Breast epithelium (tissue), 4 donors: ENCODE measurements at regions not wholly inside any gene's neighbourhood (a gene's known extent, or its start where the extent isn't known, plus 50 kb on each side); places are given as distances from the start of the nearest gene placed in this dataset.

Source experiments
- DNase-seq, 2 donors: peaks; one replicate each; pipeline ENCODE4 v3.0.0-alpha.2; 2019; ENCODE audit warnings: low spot score in 2 of 2
- H3K27ac ChIP-seq, 2 donors: fragments of 200-600 bp; sonication (generic) in 1 of 2; one replicate each; pipeline ENCODE4 v1.5.1; 2016 to 2019; ENCODE audit warnings: mild to moderate bottlenecking in 1 of 2
- H3K27me3 ChIP-seq, 2 donors: fragments of 200-600 bp; sonication (generic) in 1 of 2; one replicate each; pipeline versions ENCODE4 v1.5.1 to v1.6.0; 2017 to 2019; ENCODE audit warnings: control low read depth in 1 of 2, mild to moderate bottlenecking in 1 of 2
- H3K36me3 ChIP-seq: fragments of 200-600 bp; one replicate; pipeline ENCODE4 v1.5.1; 2019
- H3K4me1 ChIP-seq, 2 donors: fragments of 200-600 bp; sonication (generic); one replicate each; pipeline ENCODE4 v1.5.1; 2016 to 2019; ENCODE audit warnings: control low read depth in 1 of 2
- H3K4me3 ChIP-seq, 3 donors: fragments of 200-600 bp; sonication (generic); 1 replicate in 2 of 3; 2 replicates in 1 of 3; pipeline ENCODE4 v1.5.1; 2016 to 2019; ENCODE audit warnings: mild to moderate bottlenecking in 3 of 3, moderate library complexity in 2 of 3
- H3K9me3 ChIP-seq, 2 donors: fragments of 200-600 bp; sonication (generic) in 1 of 2; one replicate each; pipeline ENCODE4 v1.5.1; 2016 to 2019; ENCODE audit warnings: control low read depth in 1 of 2
- POLR2A ChIP-seq: fragments of 450-650 bp; IDR thresholded peaks from one replicate; pipeline ENCODE4 v1.6.1; 2016; ENCODE audit warnings: antibody characterized with exemption, mild to moderate bottlenecking, moderate library complexity
- POLR2AphosphoS5 ChIP-seq, 3 donors: sonication (generic); formaldehyde crosslinking; IDR thresholded peaks; one replicate each; pipeline ENCODE4 v1.6.1; 2017; ENCODE audit warnings: antibody characterized with exemption in 3 of 3
- intact Hi-C: fragments of 100-400 bp; cut with DNase I; formaldehyde crosslinking; loops from one replicate; pipeline ENCODE4 v1.15.1; 2023; ENCODE audit warnings: low total_unique reads
- TF ChIP-seq, protein P1 (sequence below), 3 donors: fragments of 450-650 bp; IDR thresholded peaks; one replicate each; pipeline ENCODE4 v1.5.1; 2016 to 2017; ENCODE audit warnings: antibody characterized with exemption in 3 of 3, mild to moderate bottlenecking in 3 of 3, moderate library complexity in 3 of 3

DNA sequence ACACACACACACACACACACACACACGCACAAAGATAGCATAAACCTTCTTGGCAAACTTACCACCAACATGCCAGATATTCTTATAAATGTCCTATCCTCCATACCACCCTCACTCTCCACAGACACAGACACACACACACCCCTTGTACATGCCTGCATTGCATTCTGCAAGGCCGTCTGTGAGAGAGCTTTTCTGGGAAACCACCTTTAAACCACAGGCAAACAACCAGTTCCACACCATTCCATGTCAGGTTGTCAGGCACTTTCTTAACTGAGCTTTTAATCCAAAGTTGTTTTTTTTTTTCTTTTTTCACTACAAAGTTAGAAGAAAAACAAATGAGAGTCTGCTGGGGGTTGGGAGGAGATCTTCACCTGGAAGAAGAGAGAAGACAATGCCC lies 221.1 kb downstream of the C1D start:
- no peak for DNase-seq
- Histone ChIP-seq H3K4me3 (no peak overlapping the region), H3K27ac (no peak overlapping the region), H3K4me1 (no peaks in the 10 kb centered on the region), H3K27me3 (no peaks in the 10 kb centered on the region), H3K9me3 (no peaks in the 10 kb centered on the region), H3K36me3 (no peaks in the 10 kb centered on the region)
- intact Hi-C loops: no loop called here
- TF ChIP-seq POLR2AphosphoS5 (IDR thresholded peaks at IDR 0.05) (no peak), POLR2A (no peak)
- TF ChIP-seq, protein P1, sequence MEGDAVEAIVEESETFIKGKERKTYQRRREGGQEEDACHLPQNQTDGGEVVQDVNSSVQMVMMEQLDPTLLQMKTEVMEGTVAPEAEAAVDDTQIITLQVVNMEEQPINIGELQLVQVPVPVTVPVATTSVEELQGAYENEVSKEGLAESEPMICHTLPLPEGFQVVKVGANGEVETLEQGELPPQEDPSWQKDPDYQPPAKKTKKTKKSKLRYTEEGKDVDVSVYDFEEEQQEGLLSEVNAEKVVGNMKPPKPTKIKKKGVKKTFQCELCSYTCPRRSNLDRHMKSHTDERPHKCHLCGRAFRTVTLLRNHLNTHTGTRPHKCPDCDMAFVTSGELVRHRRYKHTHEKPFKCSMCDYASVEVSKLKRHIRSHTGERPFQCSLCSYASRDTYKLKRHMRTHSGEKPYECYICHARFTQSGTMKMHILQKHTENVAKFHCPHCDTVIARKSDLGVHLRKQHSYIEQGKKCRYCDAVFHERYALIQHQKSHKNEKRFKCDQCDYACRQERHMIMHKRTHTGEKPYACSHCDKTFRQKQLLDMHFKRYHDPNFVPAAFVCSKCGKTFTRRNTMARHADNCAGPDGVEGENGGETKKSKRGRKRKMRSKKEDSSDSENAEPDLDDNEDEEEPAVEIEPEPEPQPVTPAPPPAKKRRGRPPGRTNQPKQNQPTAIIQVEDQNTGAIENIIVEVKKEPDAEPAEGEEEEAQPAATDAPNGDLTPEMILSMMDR (IDR thresholded peaks at IDR 0.05): no peak

DNA sequence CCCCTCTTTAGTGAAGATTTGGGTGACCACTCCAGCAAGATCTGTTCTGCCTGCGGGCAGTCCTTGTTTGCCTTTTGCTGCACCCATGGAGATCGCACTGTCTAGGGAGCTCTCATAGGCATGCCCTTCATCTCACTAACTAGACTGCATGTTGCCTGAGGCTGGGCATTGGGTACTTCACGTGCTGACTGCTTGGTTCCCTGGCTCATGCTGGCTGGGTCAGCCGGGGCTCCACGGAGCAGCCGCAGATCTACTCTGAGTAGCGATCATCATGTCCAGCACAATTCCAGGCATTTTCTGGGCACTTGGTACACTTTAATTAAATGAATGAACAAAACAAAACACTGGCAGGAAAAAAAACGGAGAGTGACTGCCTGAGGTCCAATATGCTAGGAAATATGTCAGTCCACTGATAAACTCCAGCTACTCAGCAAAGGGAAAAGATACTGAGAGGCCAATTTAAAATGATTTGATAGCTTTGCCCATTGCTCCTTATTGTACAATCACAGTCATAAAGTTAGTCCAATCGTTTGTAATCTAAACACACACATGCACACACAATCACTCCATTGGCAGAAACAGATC lies 220.3 kb downstream of the C1D start:
- intact Hi-C loops: no loop called here
- no peaks in the 10 kb centered on the region for H3K4me1 ChIP-seq
- TF ChIP-seq POLR2AphosphoS5 (IDR thresholded peaks at IDR 0.05) (no peak), POLR2A (no peak)
- TF ChIP-seq, protein P1 (IDR thresholded peaks at IDR 0.05): no peak
- DNase-seq: no peak
- no peak overlapping the region for H3K27ac ChIP-seq
- H3K36me3 ChIP-seq: no peaks in the 10 kb centered on the region
- no peaks in the 10 kb centered on the region for H3K9me3 ChIP-seq
- H3K27me3 ChIP-seq: no peaks in the 10 kb centered on the region
- H3K4me3 ChIP-seq: no peak overlapping the region

DNA sequence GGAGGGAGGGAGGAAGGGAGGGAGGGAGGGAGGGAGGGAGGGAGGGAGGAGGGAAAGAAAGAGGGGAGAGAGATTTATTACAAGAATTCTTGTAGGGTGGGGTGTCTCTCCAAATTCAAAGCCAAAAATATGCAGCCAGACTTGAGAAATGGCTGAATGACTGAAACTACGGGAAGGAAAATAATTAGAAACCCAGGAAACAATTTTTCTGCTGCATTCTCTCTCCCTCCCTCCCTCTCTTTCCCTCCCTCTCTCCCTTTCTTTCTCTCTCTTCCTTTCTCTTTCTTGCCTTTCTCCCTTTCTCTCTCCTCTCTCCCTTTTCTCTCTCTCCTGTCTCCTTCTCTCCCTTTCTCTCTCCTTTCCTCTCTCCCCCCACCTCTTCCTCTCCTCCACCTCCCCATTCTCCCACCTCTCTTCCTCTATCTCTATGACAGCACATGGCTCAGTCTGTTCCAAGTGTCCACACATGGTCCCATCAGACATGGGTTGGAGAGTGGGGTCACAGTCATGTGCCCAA lies 218.7 kb downstream of the C1D start:
- TF ChIP-seq, protein P1 (IDR thresholded peaks at IDR 0.05): no peak
- TF ChIP-seq POLR2A: no peak
- TF ChIP-seq POLR2AphosphoS5 (IDR thresholded peaks at IDR 0.05): no peak
- no peak for DNase-seq
- Histone ChIP-seq H3K4me1 (no peaks in the 10 kb centered on the region), H3K27me3 (no peaks in the 10 kb centered on the region), H3K36me3 (no peaks in the 10 kb centered on the region), H3K27ac (no peak overlapping the region), H3K4me3 (no peak overlapping the region), H3K9me3 (no peaks in the 10 kb centered on the region)
- intact Hi-C loops: no loop called here

DNA sequence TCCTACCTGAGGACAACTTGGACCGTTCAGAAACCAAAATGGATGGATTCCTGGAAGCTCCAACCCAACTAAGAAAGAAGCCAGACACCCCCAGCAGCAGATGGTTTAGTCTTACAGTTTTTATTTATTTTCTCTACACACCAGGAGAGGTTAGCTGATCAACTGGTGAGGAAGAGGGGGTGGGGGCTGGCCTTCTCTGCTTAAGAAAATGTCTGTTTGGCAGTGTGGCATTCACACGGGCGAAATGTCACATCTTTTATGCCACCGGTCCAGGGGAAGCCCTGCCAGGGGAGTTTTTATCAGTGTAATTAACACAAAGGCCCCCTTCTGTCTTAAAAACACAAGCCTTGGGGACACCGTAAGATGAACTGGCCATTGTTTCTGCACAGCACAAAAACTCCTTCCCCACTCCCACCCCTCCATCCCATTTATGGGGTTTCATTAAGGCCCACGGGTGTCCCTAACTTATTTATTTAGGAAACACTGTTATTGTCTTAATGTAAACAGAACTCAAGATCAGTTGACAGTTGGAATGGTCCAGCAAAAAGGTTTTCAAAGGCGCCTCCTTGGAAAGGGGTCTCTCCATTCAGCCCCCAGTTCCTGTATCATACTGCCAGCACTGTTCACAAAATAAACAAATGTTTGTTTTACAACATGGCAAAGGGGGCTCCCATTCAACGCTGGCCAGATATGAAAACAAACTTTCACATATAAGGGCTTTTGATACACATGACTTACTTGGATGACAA lies 217.0 kb downstream of the C1D start:
- TF ChIP-seq POLR2A (no peak), POLR2AphosphoS5 (IDR thresholded peaks at IDR 0.05) (no peak)
- TF ChIP-seq, protein P1 (IDR thresholded peaks at IDR 0.05): no peak
- Histone ChIP-seq H3K4me1 (no peaks in the 10 kb centered on the region), H3K4me3 (peak overlapping the region in 2 of 3 donors; percentile 24), H3K9me3 (no peaks in the 10 kb centered on the region), H3K27me3 (no peaks in the 10 kb centered on the region), H3K27ac (peak overlapping the region; percentile 1 to 54), H3K36me3 (no peaks in the 10 kb centered on the region)
- intact Hi-C loops: no loop called here
- DNase-seq: no peak

DNA sequence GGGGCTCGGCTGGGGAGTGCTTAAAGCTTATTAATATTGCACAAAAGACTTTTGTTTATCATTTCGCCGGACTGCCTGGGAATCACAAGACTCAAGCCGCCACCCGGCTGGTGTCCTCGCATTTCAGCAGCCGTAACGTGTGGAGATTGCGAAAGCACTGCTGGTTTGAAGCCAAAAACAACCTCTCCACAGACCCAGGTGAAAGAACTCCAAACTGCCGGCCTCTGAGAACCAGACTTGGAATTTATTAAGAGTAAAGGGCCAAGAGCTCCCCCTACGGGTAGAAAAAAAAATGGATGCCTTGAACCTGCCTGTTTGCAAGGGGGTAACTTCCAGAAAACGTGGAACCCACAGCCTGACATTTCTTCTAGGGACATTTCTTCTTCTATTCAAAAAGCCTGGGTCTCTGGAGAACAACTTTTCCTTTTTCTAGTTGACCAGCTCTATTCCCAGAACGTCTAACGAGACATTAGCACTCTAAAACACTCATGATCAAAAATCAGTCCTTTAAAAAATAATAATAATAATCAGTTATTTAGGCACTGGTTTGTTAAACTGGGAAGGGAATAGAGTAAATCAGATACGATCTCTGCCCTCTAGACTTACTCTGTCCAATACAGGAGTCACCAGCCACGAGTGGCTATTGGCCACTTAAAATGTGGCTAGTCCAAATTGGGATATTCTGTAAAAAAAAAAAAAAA lies 216.3 kb downstream of the C1D start:
- H3K4me3 ChIP-seq: peak overlapping the region in 2 of 3 donors; percentile 24

More for the DNA sequence above, 216.3 kb downstream of the C1D start:
- peak; percentile 82 to 93 for DNase-seq
- H3K27ac ChIP-seq: peak overlapping the region; percentile 1 to 54
- TF ChIP-seq POLR2AphosphoS5 (IDR thresholded peaks at IDR 0.05) (peak; percentile 79 to 81 (median 81)), POLR2A (no peak)
- TF ChIP-seq, protein P1 (IDR thresholded peaks at IDR 0.05): peak; percentile 57 to 76 (median 75)
- H3K4me1 ChIP-seq: no peaks in the 10 kb centered on the region
- intact Hi-C loops: no loop called here
- H3K9me3 ChIP-seq: no peaks in the 10 kb centered on the region
- H3K27me3 ChIP-seq: no peaks in the 10 kb centered on the region
- no peaks in the 10 kb centered on the region for H3K36me3 ChIP-seq
